ENCODE measurements at regions not wholly inside any gene's neighbourhood (a gene's known extent, or its start where the extent isn't known, plus 50 kb on each side); places are given as distances from the start of the nearest gene placed in this dataset.

- TF ChIP-seq CTCF (IDR thresholded peaks at IDR 0.05), result no peak
- TF ChIP-seq POLR2A (IDR thresholded peaks at IDR 0.05), result no peak
Measured at GRCh38 chr10:44167752-44168151, 217.1 kb downstream of the CXCL12 start.
